Ectodermal cell (in vitro differentiated cells): ENCODE measurements at regions not wholly inside any gene's neighbourhood (a gene's known extent, or its start where the extent isn't known, plus 50 kb on each side); places are given as distances from the start of the nearest gene placed in this dataset.
"Not testable (repeated sequence)": the region's sequence is repeated elsewhere in the genome, so short reads cannot be mapped to it uniquely, and the experiment has no call there.

Experiments
- H3K27ac ChIP-seq: 2 replicates; pipeline ENCODE4 v1.7.0; 2013; ENCODE audit warnings: mild to moderate bottlenecking, low read depth, low read length; ENCODE audit not compliant: insufficient read depth, poor library complexity, severe bottlenecking
- H3K27me3 ChIP-seq: 2 replicates; pipeline ENCODE4 v1.7.0; 2013; ENCODE audit warnings: mild to moderate bottlenecking, low read length; ENCODE audit not compliant: insufficient read depth, control insufficient read depth, poor library complexity, severe bottlenecking
- H3K36me3 ChIP-seq: one replicate; pipeline ENCODE4 v1.7.0; 2013; ENCODE audit warnings: low read length; ENCODE audit not compliant: control insufficient read depth, insufficient read depth
- H3K4me1 ChIP-seq: one replicate; pipeline ENCODE4 v1.7.0; 2013; ENCODE audit warnings: low read length; ENCODE audit not compliant: control insufficient read depth, insufficient read depth
- H3K4me3 ChIP-seq: 2 replicates; pipeline ENCODE4 v1.7.0; 2013; ENCODE audit warnings: low read depth, low read length, control low read depth; ENCODE audit not compliant: insufficient read depth
- H3K9me3 ChIP-seq: 2 replicates; pipeline ENCODE4 v1.7.0; 2013; ENCODE audit warnings: mild to moderate bottlenecking, low read length, moderate library complexity; ENCODE audit not compliant: control insufficient read depth
- WGBS, 2 experiments: methylation state at CpG; one replicate each; pipeline ENCODE4 v1.1.7; 2013; ENCODE audit warnings: missing lambda C conversion rate in 2 of 2; 5-methylcytosine and 5-hydroxymethylcytosine counted together

- WGBS, 2 experiments = 84 to 100% methylated on average over 1 to 3 of the region's 3 CpGs
- not testable (repeated sequence) for H3K27me3 ChIP-seq, H3K27ac ChIP-seq, H3K9me3 ChIP-seq, H3K4me1 ChIP-seq, H3K36me3 ChIP-seq, H3K4me3 ChIP-seq
These were observed 1338.5 kb upstream of the PCDH10 start for GRCh38 chr4:131810565-131810964.
